GM18907 (cell line): ENCODE measurements at regions not wholly inside any gene's neighbourhood (a gene's known extent, or its start where the extent isn't known, plus 50 kb on each side); places are given as distances from the start of the nearest gene placed in this dataset.

Source experiments
- ATAC-seq: cut with Tn5 transposase; IDR thresholded peaks from one replicate; pipeline ENCODE4 v1.9.1; 2021; ENCODE audit warnings: mild to moderate bottlenecking, moderate library complexity; ENCODE audit not compliant: unreplicated experiment

DNA sequence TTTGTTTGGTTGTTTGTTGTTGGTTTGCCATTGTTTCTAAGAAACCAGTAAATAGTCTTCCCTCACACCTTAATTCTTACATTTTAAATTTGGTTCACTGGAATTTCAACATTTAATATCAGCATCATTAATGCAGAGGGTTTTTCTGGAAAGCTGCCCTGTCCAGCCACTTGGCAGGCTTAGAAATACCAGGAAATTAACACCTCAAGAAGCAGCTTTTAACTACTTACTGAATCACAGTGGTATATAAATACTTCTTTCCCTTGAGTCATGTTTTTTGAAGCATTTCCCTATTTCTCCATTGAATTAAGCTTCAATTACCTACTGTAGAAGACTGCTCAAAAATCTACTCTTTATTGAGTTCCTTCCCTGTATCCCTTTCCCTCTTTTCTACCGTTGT, 1221.1 kb upstream of the ADGRL3 start:
- no peak for ATAC-seq

DNA sequence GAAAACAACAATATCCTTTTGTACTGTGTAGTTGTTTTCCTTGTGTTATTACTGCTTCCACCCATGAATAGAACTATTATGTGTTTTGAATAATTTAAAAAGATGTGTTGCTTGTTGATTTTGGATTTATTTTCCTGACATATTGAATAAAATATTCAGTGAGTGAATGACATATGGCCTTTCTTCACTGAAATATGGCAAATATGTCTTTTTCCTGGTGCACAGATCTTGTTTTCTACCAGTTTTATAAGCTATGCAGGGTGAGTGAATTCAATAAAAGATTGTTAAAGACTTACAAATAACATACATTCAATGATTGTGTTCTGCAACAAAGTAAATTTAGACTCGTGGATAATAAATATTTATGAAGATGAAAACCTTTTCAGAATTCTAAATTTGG, 1216.3 kb upstream of the ADGRL3 start:
- ATAC-seq = no peak

DNA sequence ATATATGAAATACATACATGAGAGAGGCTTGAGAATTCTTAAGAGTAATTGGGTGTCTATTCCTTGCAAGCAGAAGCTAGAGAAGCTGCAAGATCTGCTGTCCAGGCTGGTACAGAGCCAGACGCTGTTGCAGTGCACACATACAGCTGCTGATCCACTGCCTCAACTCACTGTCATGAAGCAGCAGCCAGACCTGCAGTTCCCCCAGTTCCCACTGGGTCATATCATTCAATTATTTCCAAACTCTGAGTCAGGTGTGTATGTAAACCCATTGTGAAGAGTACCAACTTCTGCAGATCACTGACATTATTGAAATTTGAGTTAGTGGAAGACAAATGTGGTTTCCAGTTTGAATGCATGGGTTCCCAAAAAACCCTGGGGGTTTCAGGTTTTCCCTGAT, 1212.8 kb upstream of the ADGRL3 start:
- ATAC-seq = no peak

DNA sequence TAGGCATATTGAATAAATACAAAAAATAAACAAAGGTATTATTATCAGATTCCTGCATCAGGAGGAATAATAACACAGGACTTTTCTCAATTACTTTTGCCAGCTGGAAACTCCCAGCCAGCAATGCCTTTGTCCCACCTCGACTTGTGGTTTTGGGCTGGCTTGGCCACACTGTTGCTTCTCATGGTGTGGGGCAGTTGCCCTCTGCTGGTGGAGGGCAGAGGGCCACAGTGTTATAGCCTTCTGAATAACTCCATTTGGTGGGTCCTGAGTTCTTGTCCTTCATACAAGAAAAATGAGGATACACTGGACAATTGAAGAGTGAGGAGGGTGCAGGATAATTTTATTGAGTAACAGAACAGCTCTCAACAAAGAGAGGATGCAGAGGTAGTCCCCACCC, 1206.0 kb upstream of the ADGRL3 start:
- no peak for ATAC-seq

DNA sequence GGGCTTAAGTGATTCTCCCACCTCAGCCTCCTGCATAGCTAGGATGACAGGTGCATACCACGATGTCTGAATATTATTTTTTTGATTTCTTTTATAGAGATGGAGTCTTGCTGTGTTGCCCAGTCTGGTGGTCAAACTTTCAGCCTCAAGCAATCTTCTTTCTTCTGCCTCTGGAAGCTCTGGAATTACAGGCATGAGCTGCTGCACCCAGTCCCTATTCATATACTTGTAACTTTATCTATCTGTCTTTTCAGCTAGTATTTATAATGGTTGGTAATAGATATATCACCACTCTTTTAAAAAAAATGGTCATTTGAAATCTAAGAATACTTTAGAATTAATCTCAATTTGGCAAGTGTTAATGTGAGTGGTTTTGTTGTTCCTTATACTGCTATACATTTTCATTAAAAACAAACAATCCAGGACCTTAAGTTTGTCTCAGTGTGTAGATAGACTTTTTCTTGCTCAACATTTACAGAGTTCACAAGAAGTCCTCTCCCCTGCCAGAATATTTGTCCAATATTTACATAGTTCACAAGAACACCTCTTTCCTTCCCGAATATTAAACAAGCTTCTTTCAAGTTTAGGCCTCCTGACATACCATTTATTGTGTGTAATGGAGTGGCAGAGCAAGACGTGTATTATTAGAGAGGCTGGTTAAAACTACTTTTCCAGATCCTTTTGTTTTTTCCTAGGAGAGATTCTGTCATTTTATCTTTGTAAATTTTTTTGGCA, 1197.4 kb upstream of the ADGRL3 start:
- ATAC-seq = no peak

DNA sequence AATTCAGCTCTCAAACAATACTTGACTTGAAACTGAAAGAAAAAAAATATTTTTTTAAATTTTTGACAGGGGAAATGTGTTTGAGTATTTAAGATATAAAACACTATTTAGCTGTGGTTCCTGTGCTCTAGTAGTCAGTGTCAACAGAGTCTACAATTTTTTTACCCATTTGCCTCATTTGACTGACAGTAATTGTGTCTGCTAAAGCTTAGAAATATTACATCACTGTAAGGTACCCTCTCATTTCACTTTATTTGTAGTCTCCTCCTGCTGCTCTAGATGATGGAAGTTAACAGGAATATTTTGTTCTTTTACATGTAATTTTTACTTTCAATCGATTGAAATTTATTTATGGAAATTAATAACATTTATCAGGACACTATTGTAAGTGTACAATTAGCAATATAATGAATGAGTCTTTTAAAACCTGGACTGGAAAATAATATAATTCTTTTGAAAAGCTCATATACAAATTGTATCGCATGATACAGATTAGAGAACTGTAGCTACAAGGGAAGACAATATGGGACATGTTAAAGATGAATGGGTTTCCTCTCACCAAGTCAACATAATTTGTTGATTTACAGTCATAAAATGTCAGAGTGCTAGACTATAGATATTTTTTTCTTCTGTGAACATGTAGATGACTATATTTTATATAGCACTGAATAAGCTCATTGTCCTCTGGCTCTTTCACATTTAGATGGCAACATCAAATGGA, 1186.5 kb upstream of the ADGRL3 start:
- no peak for ATAC-seq

DNA sequence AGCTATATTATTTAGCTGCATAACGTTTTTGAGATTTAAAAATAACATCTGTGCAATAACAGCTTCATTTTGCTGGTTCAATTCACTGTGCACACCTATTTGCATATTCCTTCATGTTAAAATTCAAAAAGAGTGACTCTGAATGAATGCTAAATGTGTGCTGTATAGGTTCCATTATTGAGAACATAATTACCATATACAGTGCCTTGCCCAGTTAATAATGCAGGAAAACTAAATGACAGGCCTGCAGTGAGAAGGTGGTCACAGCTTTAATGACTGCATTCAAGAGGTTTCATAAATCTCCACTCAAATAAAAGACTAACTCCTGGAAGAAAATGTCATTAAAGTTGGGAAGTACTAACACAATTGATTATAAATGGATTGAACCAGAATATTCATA, 1183.2 kb upstream of the ADGRL3 start:
- ATAC-seq = no peak

DNA sequence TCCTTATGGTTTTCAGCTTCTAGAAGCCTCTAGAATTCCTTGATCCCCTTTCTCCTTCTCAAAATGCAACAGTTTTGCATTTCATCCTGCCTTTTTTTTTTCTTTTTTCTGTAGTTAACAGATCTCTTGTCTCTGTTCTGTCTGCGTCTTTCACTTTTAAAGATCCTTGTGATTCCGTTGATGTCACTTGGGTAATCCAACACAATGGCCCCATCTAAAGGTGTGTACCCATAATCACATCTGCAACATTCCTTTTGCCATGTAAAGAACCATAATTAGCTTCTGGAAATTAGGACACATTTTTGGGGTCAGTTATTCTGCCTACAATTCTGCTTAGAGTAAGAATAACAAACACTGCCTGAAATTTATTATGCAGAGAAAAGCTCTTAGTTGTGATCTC, 1180.9 kb upstream of the ADGRL3 start:
- no peak for ATAC-seq

DNA sequence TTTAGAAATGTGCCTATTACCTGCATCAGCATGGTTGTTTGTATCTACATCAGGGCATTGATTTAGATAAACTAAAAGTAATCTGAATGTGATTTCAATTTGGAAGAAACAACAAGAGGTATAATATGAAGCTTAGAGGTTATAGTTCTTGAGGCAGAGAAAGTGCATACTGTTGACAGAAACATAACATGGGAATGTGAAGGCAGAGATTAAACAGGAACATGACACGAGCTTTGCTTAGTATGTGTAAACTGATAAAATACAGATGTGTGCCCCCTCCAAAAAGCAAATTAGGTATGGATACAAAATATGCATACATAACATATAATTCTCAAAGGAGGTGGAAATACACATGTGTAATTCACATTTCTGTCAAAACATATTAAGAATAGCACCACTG, 1180.2 kb upstream of the ADGRL3 start:
- ATAC-seq = no peak

DNA sequence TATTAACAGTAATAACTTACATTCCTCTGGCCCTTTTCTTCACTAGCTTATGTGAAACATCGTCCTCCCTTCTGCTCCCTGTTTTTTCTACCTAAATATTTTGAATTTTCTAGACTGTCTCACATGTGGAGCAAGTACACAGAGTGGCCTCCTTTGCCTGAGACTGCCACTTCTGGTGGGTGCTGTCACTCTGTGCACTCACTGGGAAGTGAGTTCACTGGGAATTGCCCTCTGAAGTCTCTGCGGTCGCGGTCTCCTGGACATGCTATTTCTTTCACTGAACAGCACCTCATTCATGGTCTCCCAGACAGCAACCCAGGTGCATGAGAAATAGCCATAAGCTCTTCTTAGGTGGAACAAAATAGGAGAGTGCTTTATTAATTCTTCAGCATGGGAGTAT, 1179.7 kb upstream of the ADGRL3 start:
- ATAC-seq = no peak

DNA sequence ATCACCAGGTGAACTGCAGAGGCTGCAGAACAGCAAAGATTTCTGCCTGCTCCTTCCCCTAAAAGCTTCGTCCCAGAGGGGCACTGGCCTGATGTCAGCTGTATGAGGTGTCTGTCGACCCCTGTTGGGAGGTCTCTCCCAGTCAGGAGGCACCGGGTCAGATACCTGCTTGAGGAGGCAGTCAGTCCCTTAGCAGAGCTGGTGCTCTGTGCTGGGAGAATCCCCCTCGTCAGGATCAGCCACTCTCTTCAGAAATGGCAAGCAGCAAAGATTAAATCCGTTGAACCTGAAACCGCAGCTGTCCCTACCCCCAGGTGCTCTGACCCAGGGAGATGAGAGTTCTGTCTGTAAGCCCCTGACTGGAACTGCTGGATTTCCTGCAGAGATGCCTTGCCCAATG, 1166.3 kb upstream of the ADGRL3 start:
- no peak for ATAC-seq

DNA sequence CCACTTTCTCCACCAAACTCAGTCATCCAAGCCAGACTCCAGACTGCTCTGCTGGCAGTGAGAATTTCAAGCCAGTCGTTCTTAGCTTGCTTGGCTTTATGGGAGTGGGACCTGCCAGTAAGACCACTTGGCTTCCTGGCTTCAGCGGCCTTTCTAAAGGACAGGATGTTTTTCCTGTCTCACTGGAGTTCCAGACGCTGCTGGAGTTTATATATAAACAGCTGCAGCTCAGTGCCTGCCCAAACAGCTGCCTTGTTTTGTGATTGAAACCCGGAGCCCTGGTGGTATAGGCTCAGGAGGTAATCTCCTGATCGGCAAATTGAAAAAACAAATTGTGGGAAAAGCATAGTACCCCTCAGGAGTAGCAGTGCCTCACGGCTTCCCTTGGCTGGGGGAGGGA, 1165.8 kb upstream of the ADGRL3 start:
- ATAC-seq = no peak

DNA sequence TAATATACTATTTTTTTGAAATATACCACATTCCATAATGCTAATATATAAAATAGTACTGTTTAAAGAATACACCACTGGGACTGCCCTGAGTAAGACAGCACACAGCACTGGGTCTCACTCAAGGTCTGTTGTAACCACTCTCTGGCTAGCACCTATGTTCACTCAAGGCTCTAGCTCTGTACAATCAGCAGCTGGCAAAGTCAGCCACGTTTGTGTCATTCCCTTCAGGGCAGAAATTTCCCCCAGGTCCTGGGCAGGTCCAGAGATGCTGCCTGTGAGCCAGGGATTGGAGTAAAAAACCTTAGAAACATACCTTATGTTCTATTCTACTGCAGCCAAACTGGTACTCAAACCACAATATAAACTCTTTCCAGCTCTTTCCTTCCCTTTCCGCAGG, 1160.2 kb upstream of the ADGRL3 start:
- no peak for ATAC-seq

DNA sequence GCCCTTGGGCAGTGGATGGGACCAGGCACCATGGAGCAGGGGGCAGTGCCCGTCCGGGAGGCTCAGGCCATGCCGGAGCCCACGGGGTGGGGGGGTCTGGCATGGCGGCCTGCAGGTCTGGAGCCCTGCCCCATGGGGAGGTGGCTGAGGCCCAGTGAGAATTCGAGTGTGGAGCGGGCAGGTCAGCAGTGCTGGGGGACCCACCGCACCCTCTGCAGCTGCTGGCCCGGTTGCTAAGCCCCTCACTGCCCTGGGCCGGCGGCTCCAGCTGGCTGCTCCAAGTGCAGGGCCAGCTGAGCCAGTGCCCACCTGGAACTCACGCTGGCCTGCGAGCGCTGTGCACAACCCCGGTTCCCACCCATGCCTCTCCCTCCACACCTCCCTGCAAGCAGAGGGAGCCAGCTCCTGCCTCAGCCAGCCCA, 1157.9 kb upstream of the ADGRL3 start:
- ATAC-seq = no peak

DNA sequence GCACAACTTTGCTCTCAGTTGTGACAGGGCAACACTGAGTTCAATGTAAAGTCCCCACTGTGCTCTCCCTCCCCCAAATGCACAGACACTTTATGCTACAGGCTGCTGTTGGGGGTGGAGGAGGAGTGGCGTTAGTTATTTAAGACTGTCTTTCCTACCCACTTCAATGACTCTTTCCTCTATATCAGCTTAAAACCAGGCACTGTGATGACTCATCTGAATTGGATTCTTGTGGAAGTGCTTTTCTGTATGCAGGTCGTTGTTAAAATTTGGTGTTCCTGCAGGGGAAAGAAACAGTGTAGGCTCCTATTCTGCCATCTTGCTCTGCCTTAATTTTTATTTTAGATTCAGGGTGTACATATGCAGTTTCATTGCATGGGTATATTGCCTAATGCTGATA, 1157.2 kb upstream of the ADGRL3 start:
- ATAC-seq = no peak

DNA sequence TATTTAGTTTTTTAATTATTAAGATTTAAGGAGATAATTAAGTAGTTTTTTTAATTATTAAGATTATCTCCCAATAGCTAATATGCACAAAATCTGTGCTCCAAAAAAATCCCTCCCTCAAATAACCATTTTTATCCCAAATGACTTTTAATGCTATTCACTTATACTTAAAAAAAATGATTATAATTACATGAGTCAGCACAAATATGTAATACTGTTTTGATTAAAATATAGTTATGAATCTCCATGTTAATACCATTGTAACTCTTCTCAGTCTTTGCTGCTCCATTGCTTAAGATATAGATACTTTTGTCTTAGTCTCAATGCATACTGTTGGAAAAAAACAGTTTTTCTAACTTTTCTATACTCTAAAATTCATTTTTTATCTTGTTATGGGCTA, 1121.1 kb upstream of the ADGRL3 start:
- ATAC-seq = no peak

DNA sequence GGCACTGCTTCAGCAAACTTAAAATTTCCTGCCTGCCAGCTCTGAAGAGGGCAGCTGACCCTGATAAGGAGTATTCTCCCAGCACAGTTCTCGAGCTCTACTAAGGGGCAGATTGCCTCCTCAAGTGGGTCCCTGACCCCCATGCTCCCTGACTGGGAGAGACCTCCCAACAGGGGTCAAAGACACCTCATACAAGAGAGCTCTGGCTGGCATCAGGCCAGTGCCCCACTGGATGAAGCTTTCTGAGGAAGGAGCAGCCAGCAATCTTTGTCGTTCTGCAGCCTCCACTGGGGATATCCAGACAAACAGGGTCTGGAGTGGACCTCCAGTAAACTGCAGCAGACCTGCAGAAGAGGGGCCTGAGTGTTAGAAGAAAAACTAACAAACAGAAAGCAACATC, 1118.3 kb upstream of the ADGRL3 start:
- no peak for ATAC-seq

DNA sequence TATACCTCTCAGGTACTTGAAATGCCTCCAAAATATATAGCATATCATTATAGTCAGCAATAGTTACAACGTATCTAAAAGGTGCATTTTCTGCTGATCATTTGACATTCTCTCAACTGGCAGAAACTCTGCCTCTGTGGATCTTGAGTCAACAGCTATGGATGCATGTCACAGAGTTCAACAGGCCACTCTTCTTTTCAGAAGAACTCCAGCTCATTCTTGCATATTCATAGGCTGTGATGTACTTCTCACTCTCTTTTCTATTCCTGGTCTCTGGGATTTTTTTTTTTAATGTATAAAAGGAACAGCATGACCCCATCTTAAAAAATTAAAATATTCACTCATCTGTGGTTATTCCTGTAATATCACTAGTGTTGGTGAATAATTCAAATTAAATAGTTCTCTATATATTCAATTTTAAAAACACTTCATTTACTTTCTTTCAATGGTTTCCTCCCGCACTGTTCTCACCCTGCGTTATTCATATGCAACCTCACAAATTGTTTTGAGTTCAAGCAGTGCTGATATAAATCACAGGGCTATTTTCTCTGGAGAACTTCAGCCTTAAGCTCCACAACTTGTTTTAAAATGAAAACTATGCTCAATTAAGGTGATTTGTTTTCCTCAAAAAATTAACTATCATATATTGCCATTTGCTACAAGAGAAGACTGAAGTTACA, 1111.2 kb upstream of the ADGRL3 start:
- no peak for ATAC-seq

DNA sequence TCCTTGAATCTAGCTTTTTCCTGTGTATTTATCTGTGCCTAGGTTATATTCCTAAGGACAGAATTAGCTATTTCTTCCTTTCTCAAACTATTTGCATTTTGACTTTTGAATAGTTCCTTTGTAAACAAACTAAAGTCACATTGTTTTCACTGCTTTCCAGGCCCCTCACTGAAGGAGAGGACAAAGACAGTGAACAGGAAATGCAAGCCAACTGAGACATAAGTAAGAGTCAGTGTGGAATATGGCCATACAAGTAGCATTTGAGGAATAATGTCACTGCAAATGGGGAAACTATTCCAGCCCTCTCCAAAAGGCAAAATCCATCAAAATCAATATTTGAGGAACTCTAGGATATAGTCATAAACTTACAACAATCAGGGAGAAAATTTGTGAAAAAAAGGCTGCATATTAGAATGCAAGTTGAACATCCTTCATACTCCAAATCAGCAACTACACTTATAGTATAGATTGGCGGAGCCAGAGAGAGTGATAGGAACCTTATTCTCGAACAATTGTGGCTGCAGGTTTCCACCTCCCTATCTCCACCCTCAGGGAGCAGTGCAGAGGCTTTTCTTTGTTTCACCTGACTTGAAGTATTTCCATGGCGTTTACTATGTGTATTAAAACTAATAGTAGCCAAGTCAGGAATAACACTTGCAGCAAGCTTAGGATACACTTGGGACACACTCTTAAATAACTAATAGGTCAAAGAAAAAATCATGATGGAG, 1110.4 kb upstream of the ADGRL3 start:
- ATAC-seq = no peak

DNA sequence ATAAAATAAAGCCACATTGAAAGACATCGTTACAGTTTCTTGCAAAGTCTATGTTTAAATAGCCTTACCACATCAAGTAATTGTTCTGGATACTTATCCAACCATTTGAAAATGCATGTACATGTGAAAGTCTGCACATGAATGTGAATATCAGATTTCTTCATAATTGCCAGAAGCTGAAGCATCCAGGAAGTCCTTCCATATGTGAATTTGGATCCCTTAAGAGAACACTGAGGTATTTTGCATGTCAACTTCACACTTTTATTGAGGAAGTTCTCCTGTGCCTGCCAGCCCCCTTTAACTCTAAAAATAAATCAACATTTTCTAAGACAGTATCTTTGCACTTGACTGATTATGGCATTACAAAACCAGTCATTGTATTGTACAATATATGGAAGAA, 1103.5 kb upstream of the ADGRL3 start:
- no peak for ATAC-seq

DNA sequence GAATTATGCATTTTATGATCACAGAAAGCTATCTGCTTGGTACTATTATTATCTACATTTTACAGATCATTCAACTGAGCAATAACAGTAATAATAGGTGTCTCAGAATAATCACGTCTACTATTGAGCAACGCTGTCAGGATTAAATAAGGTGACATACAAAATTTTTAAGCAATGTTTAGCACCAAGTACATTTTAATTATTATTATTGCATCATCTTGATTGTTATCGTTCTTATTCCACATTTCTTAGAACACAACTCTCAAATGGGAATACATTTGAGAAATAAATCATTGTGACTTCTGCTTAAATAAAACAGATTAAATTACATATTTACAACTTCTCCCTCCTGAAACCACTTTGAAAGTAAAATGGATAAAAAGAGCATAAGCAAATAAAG, 1083.5 kb upstream of the ADGRL3 start:
- ATAC-seq = no peak
